Keratinocyte (primary cell): ENCODE measurements at regions not wholly inside any gene's neighbourhood (a gene's known extent, or its start where the extent isn't known, plus 50 kb on each side); places are given as distances from the start of the nearest gene placed in this dataset.

ENCODE experiments used
- CTCF ChIP-seq, 3 experiments: IDR thresholded peaks in 1 of 3; conservative IDR thresholded peaks in 1 of 3; optimal IDR thresholded peaks in 1 of 3; 2 replicates in 2 of 3; 3 replicates in 1 of 3; pipeline versions ENCODE3 to v1.5.1; 2011; ENCODE audit warnings: low read length in 3 of 3, mild to moderate bottlenecking in 3 of 3, moderate library complexity in 2 of 3, control low read depth in 1 of 3, inconsistent platforms in 1 of 3; ENCODE audit not compliant: insufficient read depth in 2 of 3; ENCODE audit errors: extremely low read depth in 1 of 3
- EZH2 ChIP-seq: IDR thresholded peaks from one replicate; pipeline ENCODE4 v1.6.1; 2012; ENCODE audit warnings: inconsistent platforms, mild to moderate bottlenecking, low read length, moderate library complexity

DNA sequence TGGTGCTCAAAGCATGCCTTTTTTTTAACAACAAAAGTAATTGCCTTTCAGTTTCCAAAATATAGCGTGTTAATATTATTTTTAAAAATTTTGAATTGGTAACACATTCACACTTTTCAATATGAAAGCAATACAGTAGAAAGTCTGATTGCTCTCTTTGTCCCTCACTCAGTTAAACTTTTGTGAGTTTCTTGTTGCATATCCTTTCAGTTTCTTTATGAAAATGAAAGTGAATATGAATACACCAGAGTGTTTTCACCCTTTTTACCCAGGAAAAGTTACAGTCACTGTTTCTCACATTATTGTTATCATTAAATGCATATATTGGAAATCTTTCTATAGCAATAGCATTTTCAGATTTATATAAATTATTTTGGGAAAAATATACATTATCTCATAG is 377.4 kb upstream of the CRIM1 start:
- TF ChIP-seq EZH2 (no peak), CTCF (optimal IDR thresholded peaks at IDR 0.05 in 1 of 3, IDR thresholded peaks at IDR 0.05 in 1 of 3, conservative IDR thresholded peaks at IDR 0.05 in 1 of 3; ENCODE audit: extremely low read depth in 1 of 3, insufficient read depth in 2 of 3, low read length in 3 of 3) (no peak)
